ENCODE measurements at regions not wholly inside any gene's neighbourhood (a gene's known extent, or its start where the extent isn't known, plus 50 kb on each side); places are given as distances from the start of the nearest gene placed in this dataset.

- no peak for DNase-seq
Observed at GRCh38 chrX:42725196-42725595, 52.8 kb downstream of the PPP1R2C start.

GRCh38 chrX:42720209-42720608 is 57.8 kb downstream of the PPP1R2C start:
- no peak for DNase-seq

- no peak for DNase-seq
Observed at GRCh38 chrX:42715701-42716262, 62.2 kb downstream of the PPP1R2C start.

GRCh38 chrX:42714981-42715700 is 62.8 kb downstream of the PPP1R2C start:
- peak; percentile 5 for DNase-seq

- no peak for DNase-seq
Observed at GRCh38 chrX:42710452-42710851, 67.5 kb downstream of the PPP1R2C start.

- no peak for DNase-seq
Observed at GRCh38 chrX:42708222-42708621, 69.7 kb downstream of the PPP1R2C start.

- no peak for DNase-seq
Observed at GRCh38 chrX:42707742-42708141, 70.2 kb downstream of the PPP1R2C start.

- no peak for DNase-seq
Observed at GRCh38 chrX:42704454-42704853, 73.5 kb downstream of the PPP1R2C start.

GRCh38 chrX:42697544-42697943 is 80.4 kb downstream of the PPP1R2C start:
- no peak for DNase-seq

- no peak for DNase-seq
Observed at GRCh38 chrX:42696536-42697124, 81.3 kb downstream of the PPP1R2C start.

- no peak for DNase-seq
Observed at GRCh38 chrX:42695800-42696358, 82.1 kb downstream of the PPP1R2C start.

- no peak for DNase-seq
Observed at GRCh38 chrX:42694260-42694815, 83.6 kb downstream of the PPP1R2C start.

- DNase-seq, result no peak
Observed at GRCh38 chrX:42691196-42691595, 86.8 kb downstream of the PPP1R2C start.

GRCh38 chrX:42686706-42687105 is 91.3 kb downstream of the PPP1R2C start:
- no peak for DNase-seq

- DNase-seq, result no peak
Observed at GRCh38 chrX:42686296-42686695, 91.7 kb downstream of the PPP1R2C start.

- DNase-seq, result no peak
Observed at GRCh38 chrX:42684065-42684464, 93.9 kb downstream of the PPP1R2C start.

- DNase-seq, result no peak
Observed at GRCh38 chrX:42680666-42681065, 97.3 kb downstream of the PPP1R2C start.

- DNase-seq, result peak; percentile 1
Observed at GRCh38 chrX:42678133-42678532, 99.8 kb downstream of the PPP1R2C start.

- DNase-seq, result no peak
Observed at GRCh38 chrX:42673301-42673810, 104.6 kb downstream of the PPP1R2C start.

GRCh38 chrX:42664680-42665079 is 113.3 kb downstream of the PPP1R2C start:
- DNase-seq, result no peak

- no peak for DNase-seq
Observed at GRCh38 chrX:42628471-42628870, 149.5 kb downstream of the PPP1R2C start.

- no peak for DNase-seq
Observed at GRCh38 chrX:42627891-42628290, 150.1 kb downstream of the PPP1R2C start.

GRCh38 chrX:42624524-42624923 is 153.4 kb downstream of the PPP1R2C start:
- no peak for DNase-seq

- no peak for DNase-seq
Observed at GRCh38 chrX:42619068-42619467, 158.9 kb downstream of the PPP1R2C start.

All from NCI-H510A treated with DMSO at 0.1 percent for 48 hours (cell line).